HG02938 (cell line): ENCODE measurements at regions not wholly inside any gene's neighbourhood (a gene's known extent, or its start where the extent isn't known, plus 50 kb on each side); places are given as distances from the start of the nearest gene placed in this dataset.
"Not testable (repeated sequence)": the region's sequence is repeated elsewhere in the genome, so short reads cannot be mapped to it uniquely, and the experiment has no call there.

ENCODE experiments used
- ATAC-seq: cut with Tn5 transposase; IDR thresholded peaks from one replicate; pipeline ENCODE4 v1.9.1; 2021; ENCODE audit warnings: mild to moderate bottlenecking, moderate library complexity; ENCODE audit not compliant: unreplicated experiment

GRCh38 chr10:8278099-8278498 is 223.6 kb downstream of the GATA3 start:
- no peak for ATAC-seq

- ATAC-seq = no peak
Observed at GRCh38 chr10:8279598-8279997, 225.1 kb downstream of the GATA3 start.

DNA sequence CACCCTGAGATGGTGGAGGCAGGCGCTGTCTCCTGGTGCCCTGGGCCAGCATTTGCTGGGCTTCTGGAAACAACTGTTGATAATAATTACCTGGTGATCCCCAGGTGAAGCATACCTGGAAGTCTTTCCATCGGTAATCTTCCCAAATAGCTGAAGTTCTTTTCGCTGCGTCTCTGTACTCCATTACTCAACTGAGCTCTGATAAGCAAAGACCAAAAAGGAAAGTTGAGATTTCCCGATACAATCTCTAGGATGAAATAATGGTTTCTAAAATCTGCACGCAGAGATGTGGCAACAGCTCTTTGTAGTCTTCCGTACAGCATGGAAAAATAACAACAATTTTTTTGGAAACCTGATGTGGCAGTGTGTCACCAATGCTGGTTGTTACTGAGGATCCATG is 226.5 kb downstream of the GATA3 start:
- no peak for ATAC-seq

DNA sequence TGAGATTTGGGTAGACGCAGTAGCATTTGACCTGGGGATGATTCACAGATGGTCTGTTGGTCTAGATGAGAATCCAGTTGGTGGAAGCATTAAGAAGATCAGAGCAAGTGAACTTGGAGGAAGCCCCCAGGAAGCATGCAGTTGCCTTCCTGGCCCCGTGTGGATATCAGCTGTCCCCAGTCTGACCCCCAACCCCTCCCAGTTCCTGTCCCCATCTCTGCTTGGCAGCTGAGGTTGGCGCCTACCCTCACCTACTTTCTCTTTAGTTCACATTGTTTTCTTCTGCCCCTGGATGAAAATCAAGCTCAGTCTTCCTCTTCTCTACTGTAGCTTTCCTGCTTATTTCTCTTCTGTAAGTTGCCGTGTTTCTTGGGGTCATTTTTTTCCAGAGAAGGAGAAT is 227.9 kb downstream of the GATA3 start:
- no peak for ATAC-seq

GRCh38 chr10:8283166-8283905 is 228.8 kb downstream of the GATA3 start:
- ATAC-seq = no peak

DNA sequence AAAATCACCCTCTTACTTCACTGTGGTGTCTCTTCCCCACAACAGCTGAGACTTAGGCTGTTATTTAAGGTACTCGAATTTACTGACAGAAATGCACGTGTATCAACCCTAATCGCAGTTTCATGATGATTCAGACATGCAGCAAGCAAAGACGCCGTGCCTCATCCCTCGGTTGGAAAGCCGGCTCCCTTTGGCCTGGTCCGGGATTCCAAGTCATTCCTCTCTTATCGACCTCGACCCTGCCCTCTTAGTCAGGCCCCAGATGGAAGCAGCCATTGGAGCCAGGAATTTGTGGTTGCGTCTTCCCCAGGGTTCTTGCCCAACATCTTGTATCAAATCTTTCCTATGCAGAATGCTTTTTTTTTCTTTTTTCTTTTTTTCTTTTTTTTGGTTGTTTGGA is 229.5 kb downstream of the GATA3 start:
- no peak for ATAC-seq

DNA sequence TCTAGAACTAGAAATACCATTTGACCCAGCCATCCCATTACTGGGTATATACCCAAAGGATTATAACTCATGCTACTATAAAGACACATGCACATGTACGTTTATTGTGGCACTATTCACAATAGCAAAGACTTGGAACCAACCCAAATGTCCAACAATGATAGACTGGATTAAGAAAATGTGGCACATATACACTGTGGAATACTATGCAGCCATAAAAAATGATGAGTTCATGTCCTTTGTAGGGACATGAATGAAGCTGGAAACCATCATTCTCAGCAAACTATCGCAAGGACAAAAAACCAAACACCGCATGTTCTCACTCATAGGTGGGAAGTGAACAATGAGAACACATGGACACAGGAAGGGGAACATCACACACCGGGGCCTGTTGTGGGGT is 231.5 kb downstream of the GATA3 start:
- not testable (repeated sequence) for ATAC-seq

GRCh38 chr10:8288600-8288999 is 234.1 kb downstream of the GATA3 start:
- ATAC-seq = no peak

DNA sequence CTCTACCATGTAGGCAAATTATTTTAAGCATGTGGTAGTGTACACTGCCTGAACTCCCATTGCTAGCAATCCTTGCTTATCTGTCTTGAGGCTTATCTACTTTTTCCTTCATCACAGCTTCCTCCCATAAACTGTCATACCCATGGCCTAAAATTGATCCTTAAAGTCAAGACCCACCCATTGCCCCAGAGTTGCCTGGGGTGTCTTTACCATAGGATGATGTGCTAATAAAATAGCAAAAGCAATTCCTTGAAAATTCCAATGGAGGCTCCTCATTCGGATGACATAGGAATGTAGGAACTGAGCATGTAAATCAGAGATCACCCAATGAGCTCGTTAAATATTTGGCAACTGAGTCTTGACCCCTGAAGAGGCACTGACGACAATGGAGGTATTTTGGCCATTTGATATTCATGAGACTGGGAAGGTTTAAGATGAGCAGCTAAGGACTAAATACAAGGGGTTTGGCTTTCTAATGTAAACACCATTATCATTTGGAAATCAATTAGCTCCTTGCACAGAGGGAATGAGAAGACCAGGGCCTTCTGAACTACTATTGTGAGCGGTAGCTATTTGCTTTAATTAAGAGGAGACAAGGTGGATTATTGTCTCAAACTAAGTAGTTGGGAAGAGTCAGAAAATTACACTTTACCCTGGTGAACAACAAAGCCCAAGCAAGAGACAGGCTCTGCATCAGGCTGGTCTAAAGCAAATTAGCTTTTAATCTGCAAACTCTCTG is 234.9 kb downstream of the GATA3 start:
- no peak for ATAC-seq

GRCh38 chr10:8294779-8295178 is 240.3 kb downstream of the GATA3 start:
- ATAC-seq = no peak

GRCh38 chr10:8295311-8295710 is 240.8 kb downstream of the GATA3 start:
- no peak for ATAC-seq

DNA sequence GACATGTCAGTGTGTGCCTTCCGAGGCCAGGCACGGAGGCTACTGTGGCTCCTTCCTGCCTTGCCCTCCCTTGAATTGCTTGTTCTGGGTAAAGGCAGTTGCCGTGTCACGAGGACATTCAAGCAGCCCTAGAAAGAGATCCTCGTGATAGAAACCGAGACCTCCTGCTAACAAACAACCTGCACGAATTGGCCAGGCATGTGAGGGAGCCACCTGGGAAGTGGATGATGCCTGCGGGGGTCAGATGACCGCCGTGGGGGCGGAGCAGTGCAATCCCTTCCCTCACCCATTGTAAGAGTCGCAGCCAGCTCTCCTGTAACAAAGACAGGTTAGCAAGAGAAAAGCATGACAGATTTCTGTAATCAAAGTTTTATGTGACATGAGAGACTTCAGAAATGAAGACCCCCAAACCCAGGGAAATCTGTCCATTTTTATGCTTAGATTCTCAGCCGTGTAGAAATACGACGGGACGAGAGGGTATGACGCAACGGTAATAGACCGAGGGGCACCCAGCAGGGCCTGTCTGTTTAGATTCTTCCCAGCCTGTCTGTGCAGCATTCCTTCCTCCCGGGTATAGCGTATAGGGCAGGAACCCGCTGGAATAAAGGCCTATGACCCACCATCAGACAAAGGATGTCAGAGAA is 241.7 kb downstream of the GATA3 start:
- ATAC-seq = no peak

DNA sequence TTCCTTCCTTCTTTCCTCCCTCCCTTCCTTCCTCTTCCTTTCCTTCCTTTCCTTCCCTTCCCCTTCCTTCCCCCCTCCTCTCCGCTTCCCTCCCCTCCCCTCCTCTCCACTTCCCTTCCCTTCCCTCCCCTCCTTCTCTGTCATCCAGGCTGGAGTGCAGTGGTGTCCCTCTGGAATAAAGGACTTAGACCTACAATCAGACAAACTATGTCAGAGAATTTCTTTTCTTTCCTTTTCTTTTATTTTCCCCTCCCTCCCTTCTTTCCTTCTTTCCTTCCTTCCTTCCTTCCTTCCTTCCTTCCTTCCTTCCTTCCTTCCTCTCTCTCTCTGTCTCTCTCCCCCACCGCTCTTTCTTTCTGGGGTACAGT is 242.2 kb downstream of the GATA3 start:
- ATAC-seq = no peak

DNA sequence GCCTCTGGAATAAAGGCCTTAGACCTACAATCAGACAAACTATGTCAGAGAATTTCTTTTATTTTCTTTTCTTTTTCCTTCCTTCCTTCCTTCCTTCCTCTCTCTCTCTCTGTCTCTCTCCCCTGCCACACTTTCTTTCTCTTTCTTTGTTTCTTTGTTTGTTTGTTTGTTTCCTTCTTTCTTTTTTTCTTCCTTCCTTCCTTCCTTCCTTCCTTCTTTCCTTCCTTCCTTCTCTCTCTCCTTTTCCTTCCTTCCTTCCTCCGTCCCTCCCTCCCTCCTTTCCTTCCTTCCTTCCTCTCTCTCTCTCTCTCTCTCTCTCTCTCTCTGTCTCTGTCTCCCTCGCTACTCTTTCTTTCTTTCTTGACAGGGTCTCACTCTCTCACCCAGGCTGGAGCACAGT is 242.6 kb downstream of the GATA3 start:
- no peak for ATAC-seq

- no peak for ATAC-seq
Observed at GRCh38 chr10:8297959-8298358, 243.5 kb downstream of the GATA3 start.

DNA sequence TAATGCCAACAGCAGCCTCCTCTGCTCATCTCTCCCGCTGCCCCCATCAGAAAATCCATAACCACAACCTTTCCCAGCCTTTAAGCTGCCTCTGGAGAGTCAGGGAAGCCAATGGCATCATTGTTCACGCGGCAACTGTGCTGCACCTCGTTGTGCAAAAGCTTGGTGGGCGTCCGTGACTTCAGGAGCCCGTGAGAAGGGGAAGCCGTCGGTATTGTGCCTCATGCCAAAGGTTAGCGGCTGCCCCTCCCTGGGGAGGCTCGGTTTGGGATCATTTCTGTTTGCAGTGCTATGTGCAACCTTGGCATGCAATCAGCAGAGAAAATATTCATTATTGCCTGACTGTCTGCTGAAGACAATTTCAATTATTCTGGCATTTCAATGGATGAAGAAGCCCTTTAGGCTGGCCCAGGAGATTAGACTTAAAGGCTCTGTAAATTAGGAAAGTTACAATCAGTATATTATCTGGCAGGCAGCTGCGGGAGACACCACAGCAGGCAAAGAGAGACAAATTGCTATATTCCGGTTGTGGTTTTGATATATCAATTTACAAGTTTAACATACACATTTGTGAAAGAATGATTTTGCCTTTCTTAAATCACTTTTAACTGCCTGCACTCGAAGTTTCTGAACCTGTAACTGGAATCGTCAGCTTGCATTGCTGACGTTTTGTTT is 244.5 kb downstream of the GATA3 start:
- ATAC-seq = no peak

DNA sequence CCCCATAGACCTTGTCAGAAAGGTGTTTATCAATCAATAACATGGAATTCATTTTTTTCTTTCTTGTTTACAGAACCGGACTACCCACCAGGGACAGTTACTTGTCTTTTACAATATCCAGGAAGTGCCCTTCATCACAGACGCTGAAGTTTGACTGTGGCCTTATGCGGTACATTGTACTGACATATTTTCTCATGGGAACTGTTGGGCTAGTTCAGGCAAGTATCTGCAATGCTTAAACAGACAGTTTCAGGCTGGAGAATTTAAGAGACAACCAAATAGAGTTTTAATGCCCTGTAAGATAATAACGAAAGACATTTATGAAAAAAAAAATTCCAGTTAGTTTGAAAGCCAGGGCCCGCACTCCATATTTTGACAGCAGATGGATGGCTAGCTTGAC is 246.4 kb downstream of the GATA3 start:
- no peak for ATAC-seq

GRCh38 chr10:8301333-8301732 is 246.8 kb downstream of the GATA3 start:
- ATAC-seq = no peak

DNA sequence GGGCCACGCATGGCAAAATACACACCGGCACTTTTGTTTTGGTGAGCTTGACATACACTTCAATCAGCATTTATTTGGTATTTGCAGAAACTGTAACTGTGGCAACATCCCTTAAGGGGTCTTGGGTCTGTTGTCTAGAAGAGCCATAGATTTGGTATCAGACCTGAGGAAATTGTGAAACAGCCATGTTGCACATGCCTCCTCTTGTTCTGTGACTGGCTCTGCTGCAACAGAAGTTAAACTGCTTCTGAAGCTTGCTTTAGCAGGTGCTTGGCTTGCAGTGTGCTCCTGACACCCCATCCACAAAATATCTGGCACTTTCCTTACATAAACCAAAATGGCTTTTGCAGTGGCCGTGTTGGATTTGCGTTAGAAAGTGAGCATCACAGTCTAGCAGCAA is 247.3 kb downstream of the GATA3 start:
- no peak for ATAC-seq

DNA sequence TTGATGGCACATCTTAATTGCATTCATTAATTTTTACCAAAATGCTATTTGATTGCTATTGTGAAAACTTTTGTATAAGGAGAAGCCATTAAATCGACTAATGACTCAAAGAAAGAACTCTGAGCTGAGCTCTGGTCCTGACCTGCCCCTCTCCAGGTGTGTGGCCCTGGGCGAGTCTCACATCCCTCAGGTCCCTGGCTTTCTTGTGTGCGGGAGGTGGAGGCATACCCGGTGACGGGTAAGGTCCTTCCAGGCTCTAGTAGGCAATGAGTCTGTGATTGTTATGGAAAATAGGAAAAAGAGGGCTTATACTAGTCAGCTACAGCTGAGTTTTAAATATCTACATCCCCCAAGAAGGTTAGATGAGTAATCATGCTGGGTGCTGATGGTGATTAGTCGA is 248.1 kb downstream of the GATA3 start:
- ATAC-seq = no peak

DNA sequence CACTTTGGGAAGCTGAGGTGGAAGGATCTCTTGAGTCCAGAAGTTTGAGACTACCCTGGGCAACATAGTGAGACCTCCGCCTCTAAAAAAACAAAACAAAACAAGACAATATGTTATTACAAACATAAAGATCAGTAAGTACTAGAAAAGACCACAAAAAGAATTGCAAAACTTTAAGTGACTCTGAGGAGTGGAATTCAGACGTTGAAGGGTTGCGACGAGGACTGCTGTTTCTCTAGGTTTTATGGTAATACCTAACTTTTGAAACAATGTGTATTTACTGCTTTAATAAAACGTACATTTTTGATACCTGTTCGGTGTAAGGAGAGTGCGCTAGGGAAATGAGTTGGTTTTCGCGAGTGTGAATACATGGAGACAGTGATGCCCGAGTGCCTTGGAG is 250.4 kb downstream of the GATA3 start:
- no peak for ATAC-seq
